ENCODE measurements at regions not wholly inside any gene's neighbourhood (a gene's known extent, or its start where the extent isn't known, plus 50 kb on each side); places are given as distances from the start of the nearest gene placed in this dataset.
"Not testable (repeated sequence)": the region's sequence is repeated elsewhere in the genome, so short reads cannot be mapped to it uniquely, and the experiment has no call there.

DNA sequence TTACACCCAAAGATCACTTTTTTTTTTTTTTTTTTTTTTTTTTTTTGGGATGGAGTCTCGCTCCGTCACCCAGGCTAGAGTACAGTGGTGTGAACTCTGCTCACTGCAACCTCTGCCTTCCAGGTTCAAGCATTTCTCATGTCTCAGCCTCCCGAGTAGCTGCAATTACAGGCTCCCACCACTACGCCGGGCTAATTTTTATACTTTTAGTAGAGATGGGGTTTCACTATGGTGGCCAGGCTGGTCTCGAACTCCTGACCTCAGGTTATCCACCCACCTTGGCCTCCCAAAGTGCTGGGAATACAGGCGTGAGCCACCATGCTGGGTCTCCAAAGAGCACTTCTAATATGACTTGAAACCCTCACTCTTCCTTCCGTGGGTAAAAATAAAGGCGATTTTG, 152.2 kb upstream of the SPACA7 start:
- not testable (repeated sequence) for DNase-seq

DNA sequence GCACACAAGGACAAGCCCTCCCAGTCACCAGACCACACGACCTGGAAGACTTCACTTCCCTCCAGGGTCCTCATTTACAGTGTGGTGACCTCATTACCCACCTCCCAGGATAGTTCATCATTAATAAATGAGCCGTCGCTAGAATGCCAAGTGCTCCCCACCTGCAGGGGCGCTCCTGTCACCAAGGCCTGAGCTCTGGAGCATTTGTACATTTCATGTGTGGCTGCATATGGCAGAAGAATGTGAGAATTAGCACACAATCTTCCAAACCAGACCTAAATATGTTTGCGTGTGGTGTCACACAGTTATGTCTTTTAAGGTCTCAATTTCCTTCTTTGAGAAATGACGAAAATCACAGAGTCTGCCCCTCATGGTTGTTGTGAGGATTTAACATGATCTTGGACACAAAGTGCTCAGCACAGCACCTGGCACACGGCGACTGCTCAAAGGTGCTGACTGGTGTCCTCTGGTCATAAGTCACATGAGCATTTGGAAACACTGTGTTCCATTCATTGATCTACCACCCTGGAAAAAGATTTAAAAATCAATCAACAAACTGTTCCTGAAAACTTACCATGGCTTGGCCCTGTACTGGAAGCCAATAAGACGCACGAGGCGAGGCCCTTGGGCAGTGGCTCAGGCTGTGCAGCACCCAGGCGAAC, 150.6 kb upstream of the SPACA7 start:
- no peak for DNase-seq

DNA sequence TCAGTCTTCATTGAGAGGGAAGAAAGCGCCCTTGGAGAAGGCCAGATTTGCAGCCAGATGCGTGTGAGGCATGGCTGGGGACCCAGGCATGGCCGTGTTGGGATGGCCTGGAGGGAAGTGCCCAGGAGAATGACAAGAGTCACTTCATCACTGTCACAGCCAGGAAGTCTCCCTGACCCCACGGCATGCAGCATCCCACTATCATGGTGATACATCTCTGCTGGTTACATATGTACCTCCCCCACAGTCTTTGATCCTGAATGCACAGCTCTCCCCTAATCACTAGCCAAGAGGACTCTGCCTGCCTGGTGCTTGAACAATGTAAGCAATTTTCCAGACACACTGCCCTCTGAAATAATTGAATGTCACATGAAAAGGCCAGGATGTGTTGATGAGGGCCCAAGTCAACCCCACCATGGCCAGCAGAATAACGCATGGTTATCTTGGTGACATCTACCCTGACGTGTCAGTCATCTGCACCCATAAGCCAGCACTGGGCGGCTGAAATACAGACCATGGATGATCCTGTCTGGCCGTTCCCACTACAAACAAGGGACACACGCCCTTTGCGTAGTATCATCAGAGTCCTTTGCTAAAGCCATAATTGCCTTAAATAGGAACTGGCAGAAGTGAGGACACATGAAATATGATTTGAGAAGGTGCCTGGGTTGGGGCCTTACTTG, 149.7 kb upstream of the SPACA7 start:
- DNase-seq: no peak

DNA sequence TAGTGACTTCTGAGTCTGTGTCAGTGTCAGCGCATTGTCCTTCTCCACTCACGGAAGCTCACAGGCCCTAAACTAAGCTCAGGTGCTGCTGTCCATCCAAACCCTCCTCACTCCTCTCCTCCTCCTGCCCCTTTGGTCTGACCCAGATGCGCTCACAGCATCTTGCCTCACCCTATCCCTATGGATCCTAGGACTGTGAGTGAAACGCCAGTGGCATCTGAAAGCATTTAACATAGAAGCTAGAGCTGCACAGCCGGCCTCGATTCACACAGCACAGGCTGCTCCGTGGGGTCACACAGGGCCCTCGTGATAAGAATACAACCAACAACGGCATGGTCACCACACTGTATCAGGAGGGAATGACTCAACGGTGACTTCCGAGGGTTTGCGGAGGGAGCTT, 149.1 kb upstream of the SPACA7 start:
- no peak for DNase-seq

DNA sequence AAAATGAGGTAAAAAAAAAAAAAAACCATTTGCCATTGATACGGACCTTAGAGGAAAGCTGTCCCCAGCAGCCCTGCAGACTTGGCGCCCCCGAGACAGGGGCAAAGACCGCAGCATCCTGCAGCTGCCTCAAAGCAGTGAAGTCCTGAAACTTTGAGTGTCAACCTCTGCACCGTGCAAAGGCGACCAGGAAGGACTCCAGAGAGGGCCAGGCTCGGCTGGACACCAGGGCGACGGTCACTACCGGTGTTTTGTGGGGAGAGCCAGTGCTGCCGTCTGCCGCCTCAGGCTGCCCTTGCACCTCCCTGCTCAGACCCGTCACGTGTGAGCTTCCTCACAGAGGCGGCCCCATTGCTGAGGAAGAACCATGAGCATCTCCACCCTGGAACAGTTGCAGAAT, 146.7 kb upstream of the SPACA7 start:
- no peak for DNase-seq

DNA sequence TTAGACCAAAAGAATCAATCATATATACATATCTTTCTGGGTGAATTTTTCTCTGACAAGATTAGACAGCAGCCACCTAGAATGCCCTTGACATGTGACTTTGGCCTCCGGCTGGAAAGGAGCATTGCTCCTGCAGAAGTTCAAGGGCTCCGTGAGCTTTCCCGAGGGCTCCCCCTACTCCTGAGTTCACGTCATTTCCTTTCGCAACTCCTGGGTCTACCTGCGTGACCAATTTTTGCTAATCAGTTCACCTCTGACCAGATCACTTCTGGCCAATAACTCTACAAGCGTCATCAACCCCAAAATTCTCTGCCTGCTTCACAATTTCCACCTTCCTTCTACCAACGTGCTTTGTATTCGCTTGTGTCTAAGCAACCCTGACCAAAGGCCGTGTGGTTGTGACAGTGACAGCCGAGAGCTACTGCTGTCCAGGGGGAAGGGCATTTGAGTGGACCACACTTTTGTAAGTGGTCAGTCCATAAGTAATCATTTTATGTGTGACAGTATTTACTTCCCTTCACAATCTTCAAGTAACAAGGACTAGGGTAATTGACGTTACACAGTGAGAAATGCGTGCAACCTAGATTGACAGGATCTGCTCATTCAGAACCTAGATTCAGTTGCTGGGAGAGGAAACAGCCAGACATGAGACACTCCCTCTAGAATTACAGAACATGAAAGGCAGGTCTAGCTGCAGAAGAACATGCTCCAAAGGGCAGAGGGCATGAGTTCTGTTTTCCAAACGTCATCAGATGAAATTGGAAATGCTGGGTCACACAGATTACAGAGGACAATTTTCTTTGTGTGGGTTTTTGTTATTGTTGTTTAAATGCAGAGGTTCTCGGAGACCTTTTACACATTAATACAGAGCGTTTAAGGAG, 145.9 kb upstream of the SPACA7 start:
- DNase-seq: no peak

DNA sequence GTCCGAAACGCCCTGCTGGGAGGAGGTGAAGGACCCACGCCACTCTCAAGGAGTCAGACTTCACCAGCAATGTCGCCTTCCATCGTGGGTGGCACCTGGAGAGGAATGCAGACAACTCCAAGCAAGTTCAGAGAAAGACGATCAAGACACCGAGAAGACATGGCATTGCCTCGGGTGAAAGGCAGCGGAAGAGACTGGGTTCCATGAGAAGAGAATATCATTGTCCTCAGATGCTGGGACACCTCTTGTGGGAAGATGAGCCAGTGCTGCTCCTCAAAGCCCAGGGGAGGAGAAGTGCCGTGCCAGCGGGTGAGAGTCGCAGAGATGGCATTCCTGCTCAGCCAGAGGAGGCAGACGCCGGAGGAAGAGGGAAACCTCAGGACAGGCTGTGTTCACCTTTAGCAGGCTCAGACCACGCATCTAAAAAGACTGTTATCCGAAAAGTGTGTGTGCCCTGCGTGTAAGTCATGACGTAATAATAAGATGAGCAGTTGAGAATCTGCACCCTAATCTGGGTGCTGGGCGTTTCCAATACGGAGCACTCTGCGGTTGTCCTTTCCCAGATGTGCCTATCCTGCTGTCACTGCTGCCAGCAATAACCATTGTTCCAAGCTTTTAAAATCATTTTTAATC, 144.6 kb upstream of the SPACA7 start:
- no peak for DNase-seq

DNA sequence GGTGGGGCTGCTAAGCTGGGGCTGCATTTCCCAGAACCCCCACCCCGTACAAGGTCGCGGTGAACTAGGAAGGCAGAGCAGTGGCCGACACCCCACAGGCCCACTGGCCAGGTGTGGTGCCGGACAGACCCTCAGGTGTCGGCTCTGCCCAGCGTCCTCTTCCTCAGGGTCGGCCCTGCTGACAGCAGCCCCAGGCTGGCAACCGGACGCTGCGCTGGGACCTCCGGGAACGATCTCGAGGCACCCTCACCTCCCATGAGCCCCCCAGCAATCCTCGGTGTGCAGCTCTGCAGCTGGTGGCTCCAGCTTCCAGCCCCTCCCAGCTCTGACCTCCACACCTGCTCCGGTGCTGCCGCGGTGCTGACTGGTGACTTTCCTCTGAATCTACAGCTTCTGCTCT, 142.9 kb upstream of the SPACA7 start:
- DNase-seq: no peak

DNA sequence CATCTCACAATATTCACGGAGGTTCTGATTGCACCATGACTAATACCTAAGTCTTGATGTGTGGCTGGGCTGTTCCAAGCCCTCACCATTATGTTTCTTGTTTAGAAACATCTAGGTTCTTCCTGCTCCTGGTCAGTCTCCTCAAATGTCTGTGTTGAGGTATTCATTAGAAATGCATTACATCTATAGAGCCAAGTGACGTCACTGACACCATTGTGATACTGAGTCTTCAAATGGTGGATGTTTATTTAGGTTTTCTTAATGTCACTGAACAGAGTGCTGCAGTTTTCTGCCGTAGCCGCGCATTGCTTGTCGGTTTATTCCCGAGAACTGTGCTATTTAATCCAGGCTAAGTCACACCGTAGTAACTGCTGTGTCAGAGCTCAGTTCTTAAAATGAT, 142.4 kb upstream of the SPACA7 start:
- no peak for DNase-seq

DNA sequence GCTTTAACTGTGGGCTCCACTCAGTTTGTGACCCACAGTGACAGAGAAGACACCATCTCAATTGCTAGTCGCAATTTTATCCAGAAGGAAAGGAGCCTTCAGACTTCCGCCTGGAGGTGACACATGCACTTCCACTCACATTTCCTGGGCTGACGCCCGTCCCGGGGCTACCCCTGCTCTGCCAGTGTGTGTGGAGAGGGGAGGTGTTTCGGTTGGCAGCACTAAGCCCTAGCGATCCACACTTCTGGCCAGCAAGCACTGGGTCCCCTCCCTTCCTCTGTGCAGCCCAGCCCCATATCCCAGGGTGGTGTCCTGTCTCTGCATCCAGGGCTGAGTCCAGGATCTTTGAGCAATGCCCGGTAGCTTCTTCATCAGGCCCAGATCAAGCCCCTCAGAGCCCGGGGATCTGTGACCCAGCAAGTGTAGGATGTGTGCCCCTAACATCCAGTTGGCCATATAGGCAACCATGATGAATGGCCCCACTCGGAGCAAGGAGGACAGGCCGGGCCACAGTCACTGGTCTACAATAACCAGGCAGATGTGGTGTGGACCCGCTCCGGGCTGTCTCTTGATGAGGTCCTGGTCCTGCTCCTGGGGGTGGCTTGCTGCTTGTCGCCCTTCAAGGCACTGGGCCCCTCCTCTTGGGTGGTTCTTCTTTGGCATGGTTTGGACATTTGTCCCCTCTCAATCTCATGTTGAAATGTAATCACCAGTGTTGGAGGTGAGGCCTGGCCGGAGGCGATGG, 141.9 kb upstream of the SPACA7 start:
- DNase-seq: no peak

DNA sequence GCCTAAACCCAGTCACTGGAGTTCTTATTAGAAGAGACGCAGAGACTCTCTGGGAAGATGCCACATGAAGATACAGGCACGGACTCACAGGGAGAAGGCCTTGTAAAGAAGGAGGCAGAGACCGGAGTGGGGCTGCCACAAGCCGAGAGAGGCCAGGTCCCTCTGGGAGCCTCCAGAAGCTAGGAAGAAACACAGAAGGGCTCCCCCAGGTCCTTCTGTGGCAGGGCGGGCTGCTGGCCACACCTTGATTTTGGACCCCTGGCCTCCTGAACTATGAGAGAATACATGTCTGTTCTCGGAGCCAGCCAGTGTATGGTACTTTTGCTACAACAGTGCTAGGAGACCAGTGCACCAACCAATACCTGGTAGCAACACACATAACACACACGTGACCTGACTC, 140.1 kb upstream of the SPACA7 start:
- DNase-seq: no peak

DNA sequence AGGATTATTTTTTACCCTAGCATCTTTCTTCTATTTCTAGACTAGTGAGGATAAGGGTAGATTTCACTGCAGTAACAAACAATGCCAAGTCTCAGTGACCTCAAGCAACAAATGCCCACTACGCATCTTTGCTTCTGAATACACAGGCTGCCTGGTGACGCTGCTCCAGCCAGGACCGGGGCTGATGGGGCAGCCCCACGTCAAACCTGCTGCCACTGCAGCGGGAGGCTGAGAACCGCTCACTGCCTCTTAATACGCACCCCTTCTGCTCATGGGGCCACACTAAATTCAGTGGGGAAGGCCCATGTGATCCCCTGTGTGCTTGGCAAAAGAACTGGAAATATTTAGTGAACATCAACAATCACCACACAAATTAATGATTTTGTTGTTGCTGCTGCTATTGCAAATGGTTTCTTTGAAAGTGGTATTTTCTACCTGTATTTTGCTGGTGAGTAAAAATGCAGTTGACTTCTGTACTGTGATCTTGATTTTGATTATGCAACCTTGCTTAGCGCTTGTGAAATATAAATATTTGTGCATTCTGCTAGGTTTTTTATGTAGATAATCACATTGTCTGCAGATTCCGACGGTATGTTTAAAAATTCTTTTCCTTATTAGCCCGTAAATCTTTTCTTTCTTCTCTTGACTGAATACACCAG, 139.5 kb upstream of the SPACA7 start:
- no peak for DNase-seq

DNA sequence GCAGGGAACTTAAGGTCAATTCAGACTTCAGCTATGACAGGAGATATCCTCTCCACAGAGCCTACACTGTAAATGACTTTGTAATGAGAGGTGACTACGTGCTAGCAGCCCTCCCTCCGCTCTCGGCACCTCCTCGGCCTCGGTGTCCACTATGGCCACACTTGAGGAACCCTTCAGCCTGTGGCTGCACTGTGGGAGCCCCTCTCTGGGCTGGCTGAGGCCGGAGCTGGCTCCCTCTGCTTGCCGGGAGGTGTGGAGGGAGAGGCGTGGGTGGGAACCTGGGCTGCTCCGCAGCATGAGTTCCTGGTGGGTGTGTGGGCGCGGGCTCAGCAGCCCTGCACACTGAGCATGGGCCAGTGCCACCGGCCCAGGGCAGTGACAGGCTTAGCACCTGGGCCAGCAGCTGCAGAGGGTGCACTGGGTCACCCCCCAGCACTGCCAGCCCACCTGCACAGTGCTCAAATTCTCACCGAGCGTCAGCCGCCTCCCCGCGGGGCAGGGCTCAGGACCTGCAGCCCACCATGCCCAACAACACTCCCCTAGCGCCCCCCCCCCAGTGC, 137.6 kb upstream of the SPACA7 start:
- DNase-seq: no peak

DNA sequence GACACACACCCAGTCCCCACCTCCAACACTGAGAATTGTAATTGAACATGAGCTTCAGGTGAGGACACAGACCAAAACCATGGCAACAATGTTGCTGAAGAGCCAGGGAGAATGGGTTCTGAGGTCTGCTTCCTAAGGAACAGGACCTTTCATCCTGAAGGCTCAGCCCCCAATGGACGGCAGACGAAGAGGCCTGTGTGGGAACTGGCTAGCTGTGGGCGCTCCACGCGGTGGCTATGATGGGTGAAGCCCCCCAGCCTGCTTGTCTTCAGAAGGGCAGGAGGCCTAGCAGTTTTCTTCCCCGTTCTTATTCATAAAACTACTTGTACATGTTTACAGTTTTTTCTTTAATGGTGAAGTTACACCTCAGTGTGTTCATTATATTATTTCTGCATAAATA, 136.1 kb upstream of the SPACA7 start:
- DNase-seq: no peak

DNA sequence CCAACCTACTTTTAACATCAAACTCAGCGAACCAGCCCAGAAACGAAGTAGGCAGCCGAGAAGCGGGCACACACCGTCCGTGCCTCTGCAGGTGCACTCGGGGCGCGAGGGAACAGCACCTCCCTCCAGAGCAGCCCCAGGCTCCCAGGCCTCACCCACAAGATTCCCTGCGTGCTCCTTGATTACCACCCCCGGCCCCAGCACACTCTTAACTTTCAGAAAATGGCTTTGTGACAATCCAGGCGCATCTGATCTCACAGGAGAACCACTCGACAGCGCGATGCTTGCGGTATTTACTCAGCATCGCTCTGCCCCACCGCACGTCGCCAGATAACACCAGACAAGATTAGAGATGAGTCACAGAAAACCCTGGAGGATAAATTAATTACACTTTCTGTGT, 134.9 kb upstream of the SPACA7 start:
- DNase-seq: no peak

DNA sequence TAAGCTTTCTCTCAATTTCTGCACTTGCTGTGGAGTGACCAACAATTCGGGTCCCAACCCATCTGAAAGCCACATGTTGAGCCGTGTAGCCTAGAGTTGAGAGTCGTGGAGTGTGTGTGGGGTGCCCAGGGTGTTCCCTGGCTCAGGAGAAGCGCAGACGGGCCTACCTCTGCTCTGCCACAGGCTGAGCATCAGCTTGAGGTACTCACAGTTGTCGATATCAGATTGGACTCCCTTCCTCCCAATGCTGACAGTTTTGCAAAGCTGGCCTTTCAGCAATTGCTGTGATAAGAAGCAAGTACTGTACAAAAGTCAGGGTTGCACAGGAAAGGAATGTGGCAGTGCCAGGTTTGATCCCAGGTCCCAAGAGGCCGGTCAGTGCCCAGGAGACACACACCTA, 133.4 kb upstream of the SPACA7 start:
- no peak for DNase-seq

DNA sequence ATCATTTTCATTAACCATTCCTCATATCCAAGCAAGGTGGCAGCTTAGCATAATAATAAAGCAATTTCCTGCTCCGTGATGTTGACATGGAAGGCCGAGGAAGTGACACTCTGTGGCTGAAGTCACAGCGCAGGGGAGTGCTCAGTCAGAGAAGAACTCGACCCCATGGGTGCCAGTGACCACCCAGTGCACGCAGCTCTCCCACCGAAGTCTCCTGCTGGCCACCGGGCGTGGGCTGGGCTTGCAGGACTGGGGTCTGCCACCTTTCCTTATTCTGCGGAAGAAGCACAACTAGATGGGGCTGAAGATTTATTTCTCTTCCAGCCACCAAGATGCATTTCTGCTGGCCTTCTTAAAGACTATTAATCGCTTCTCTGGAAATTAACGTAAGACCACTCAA, 132.1 kb upstream of the SPACA7 start:
- no peak for DNase-seq

DNA sequence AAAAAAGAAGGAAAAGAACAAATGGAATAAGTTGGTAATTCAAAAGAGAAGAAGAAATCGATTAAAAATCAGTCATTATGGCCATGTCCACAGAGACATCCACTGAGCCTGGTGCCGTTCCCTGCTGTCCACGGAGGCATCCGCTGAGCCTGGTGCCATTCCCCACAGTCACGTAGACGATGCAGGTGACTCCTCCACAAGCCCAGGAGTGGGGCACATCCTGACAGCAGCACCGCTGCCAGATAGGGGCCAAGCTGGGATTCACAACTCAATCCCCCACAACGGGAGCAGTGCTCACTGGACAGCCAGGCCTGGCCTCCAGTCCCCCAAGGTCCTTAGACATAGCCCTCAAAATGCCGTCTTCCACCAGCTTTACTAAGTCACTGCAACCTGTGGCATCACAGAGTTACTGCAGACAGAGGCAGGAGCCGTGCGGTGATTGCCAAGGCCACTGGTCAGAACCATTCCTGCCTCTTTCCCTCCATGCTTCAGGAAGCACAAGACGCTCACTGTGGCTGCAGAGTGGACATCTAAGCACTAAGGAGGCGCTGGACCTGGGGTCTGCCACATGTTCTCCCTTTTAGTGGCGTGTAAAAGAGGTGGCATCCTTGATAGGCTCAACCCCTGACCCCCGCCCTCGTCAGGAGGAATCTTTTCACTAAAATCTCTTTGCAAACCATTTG, 131.5 kb upstream of the SPACA7 start:
- no peak for DNase-seq

DNA sequence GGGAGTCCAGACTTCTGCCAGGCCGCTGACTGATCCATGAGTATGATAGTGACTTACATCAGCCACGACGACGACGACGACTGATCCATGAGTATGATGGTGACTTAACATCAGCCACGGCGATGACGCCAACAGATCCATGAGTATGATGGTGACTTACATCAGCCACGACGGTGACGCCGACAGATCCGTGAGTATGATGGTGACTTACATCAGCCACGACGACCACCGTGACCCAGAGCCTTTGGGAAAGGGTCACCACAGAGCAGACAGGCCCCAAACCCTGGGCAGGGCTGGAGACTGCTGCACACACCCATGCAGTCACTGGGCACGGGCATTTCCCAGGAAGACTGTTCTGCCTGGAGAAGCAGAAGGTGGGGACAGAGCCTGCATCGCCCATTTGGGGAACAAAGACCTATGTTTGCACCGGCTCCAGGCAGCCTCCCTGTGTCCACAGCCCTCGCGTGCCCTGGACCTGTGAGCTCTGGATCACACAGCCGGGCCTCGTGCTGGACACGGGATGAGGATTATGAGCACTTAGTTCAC, 130.9 kb upstream of the SPACA7 start:
- DNase-seq: no peak

DNA sequence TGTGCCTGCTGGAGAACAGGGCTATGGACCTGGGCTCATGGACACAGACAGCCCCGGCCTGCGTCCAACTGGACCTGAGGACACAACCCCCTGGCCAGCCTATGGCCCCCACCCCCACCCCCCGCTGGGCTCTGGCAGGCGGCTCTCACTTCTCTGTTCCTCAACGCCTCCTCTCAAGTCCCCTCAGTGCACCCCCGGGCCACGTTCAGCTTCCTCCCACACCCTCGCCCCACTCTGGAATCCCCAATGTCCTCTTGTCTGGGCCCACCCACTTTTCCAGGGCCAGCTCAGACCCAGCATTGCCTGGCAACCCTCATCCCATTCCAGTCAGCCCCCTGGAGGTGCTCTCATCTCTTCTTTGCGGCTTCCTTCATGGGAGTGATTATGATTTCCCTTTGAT, 130.2 kb upstream of the SPACA7 start:
- no peak for DNase-seq

Data from left kidney (tissue), 1 donor.